CD14-positive monocyte (primary cell): ENCODE measurements at regions not wholly inside any gene's neighbourhood (a gene's known extent, or its start where the extent isn't known, plus 50 kb on each side); places are given as distances from the start of the nearest gene placed in this dataset.
A peak's percentile ranks its signal among the peaks of the same experiment; 100 is the strongest.

Experiments
- DNase-seq, 3 donors: peaks; one replicate each; pipeline ENCODE4 v3.0.0-alpha.2; 2011 to 2022
- H2AFZ ChIP-seq: 2 replicates; pipeline ENCODE4 v1.6.0; 2012; ENCODE audit warnings: mild to moderate bottlenecking, low read depth, low read length, inconsistent platforms; ENCODE audit not compliant: insufficient read depth, poor library complexity, severe bottlenecking
- H3K27ac ChIP-seq, 2 donors: 1 replicate in 1 of 2; 2 replicates in 1 of 2; pipeline ENCODE4 v1.5.1; 2012 to 2013; ENCODE audit warnings: low read length in 2 of 2, control low read depth in 1 of 2, inconsistent platforms in 1 of 2, low read depth in 1 of 2, mild to moderate bottlenecking in 1 of 2
- H3K27me3 ChIP-seq, 2 donors: one replicate each; pipeline versions ENCODE4 v1.6.0 to v1.6.1; 2011 to 2013; ENCODE audit warnings: low read length in 2 of 2; ENCODE audit not compliant: control insufficient read depth in 2 of 2, insufficient read depth in 2 of 2
- H3K36me3 ChIP-seq, 2 donors: replicated peaks in 1 of 2; 1 replicate in 1 of 2; 2 replicates in 1 of 2; pipeline versions ENCODE4 v1.5.1 to v1.6.1; 2012 to 2013; ENCODE audit warnings: low read length in 2 of 2, control low read depth in 1 of 2, inconsistent platforms in 1 of 2, mild to moderate bottlenecking in 1 of 2; ENCODE audit not compliant: insufficient read depth in 2 of 2, control insufficient read depth in 1 of 2
- H3K4me1 ChIP-seq, 2 donors: 1 replicate in 1 of 2; 2 replicates in 1 of 2; pipeline versions ENCODE4 v1.5.1 to v1.6.1; 2012 to 2013; ENCODE audit warnings: low read length in 2 of 2, control low read depth in 1 of 2, inconsistent platforms in 1 of 2, mild to moderate bottlenecking in 1 of 2, moderate library complexity in 1 of 2; ENCODE audit not compliant: insufficient read depth in 2 of 2, control insufficient read depth in 1 of 2
- H3K4me2 ChIP-seq: replicated peaks from 2 replicates; pipeline ENCODE3; 2012; ENCODE audit warnings: low read length, moderate library complexity, mild to moderate bottlenecking; ENCODE audit not compliant: poor library complexity, severe bottlenecking; ENCODE audit errors: extremely low read depth
- H3K4me3 ChIP-seq, 3 experiments: fragments of 200-600 bp in 1 of 3; sonication (generic) in 1 of 3; replicated peaks in 1 of 3; 1 replicate in 2 of 3; 2 replicates in 1 of 3; pipeline ENCODE4 v1.5.1; 2011 to 2013; ENCODE audit warnings: low read length in 3 of 3, mild to moderate bottlenecking in 3 of 3, control low read depth in 2 of 3, low read depth in 2 of 3, inconsistent platforms in 1 of 3, moderate library complexity in 1 of 3
- H3K79me2 ChIP-seq: 2 replicates; pipeline ENCODE4 v1.6.0; 2012; ENCODE audit warnings: mild to moderate bottlenecking, control low read depth, inconsistent platforms, low read length, moderate library complexity; ENCODE audit not compliant: insufficient read depth
- H3K9ac ChIP-seq: 2 replicates; pipeline ENCODE4 v1.6.0; 2017; ENCODE audit warnings: low read length, mild to moderate bottlenecking; ENCODE audit not compliant: insufficient read depth, poor library complexity, severe bottlenecking
- H3K9me3 ChIP-seq, 2 donors: replicated peaks in 1 of 2; 1 replicate in 1 of 2; 2 replicates in 1 of 2; pipeline versions ENCODE4 v1.5.1 to v1.6.1; 2012 to 2013; ENCODE audit warnings: low read length in 2 of 2, control low read depth in 1 of 2; ENCODE audit not compliant: control insufficient read depth in 1 of 2, insufficient read depth in 1 of 2
- H4K20me1 ChIP-seq: 2 replicates; pipeline ENCODE4 v1.6.0; 2012; ENCODE audit warnings: mild to moderate bottlenecking, low read length, control low read depth, moderate library complexity; ENCODE audit not compliant: insufficient read depth
- H3K27ac Mint-ChIP-seq, 7 donors: one replicate each; pipeline ENCODE4 v1.8.0; 2020; ENCODE audit warnings: mild to moderate bottlenecking in 7 of 7, mixed read lengths in 7 of 7, moderate library complexity in 6 of 7, inconsistent platforms in 2 of 7
- H3K27me3 Mint-ChIP-seq, 3 donors: one replicate each; pipeline ENCODE4 v1.8.0; 2021 to 2022; ENCODE audit warnings: low read depth in 3 of 3, mild to moderate bottlenecking in 3 of 3, mixed read lengths in 3 of 3, moderate library complexity in 3 of 3, inconsistent platforms in 1 of 3
- H3K36me3 Mint-ChIP-seq, 2 donors: one replicate each; pipeline ENCODE4 v1.8.0; 2020; ENCODE audit warnings: mixed read lengths in 2 of 2, inconsistent platforms in 1 of 2, mild to moderate bottlenecking in 1 of 2
- H3K4me1 Mint-ChIP-seq: one replicate; pipeline ENCODE4 v1.8.0; 2020; ENCODE audit warnings: mild to moderate bottlenecking, mixed read lengths
- H3K4me3 Mint-ChIP-seq, 2 donors: one replicate each; pipeline ENCODE4 v1.8.0; 2020; ENCODE audit warnings: mild to moderate bottlenecking in 2 of 2, mixed read lengths in 2 of 2, moderate library complexity in 1 of 2
- H3K9me3 Mint-ChIP-seq, 7 donors: one replicate each; pipeline ENCODE4 v1.8.0; 2020 to 2022; ENCODE audit warnings: mixed read lengths in 7 of 7, mild to moderate bottlenecking in 6 of 7, moderate library complexity in 6 of 7, inconsistent platforms in 2 of 7
- WGBS: methylation state at CpG from one replicate; pipeline ENCODE4 v1.1.5; 2013; ENCODE audit warnings: missing lambda C conversion rate; ENCODE audit not compliant: insufficient coverage; 5-methylcytosine and 5-hydroxymethylcytosine counted together
- intact Hi-C, 2 donors: fragments of 100-400 bp; cut with micrococcal nuclease; formaldehyde crosslinking; loops; one replicate each; pipeline versions ENCODE4 v1.15.0 to v1.15.1; 2023
- TF ChIP-seq, protein P1 (sequence below): fragments of 200-600 bp; IDR thresholded peaks from one replicate; pipeline ENCODE4 v1.8.0; 2022; ENCODE audit warnings: antibody characterized with exemption, mild to moderate bottlenecking

GRCh38 chr7:18290223-18290622, 205.3 kb upstream of the HDAC9 start:
- Mint-ChIP-seq H3K4me1 (peaks cover 62% of the 10 kb centered on the region), H3K36me3 (peaks cover 0 to 11% of the 10 kb centered on the region in 2 donors), H3K9me3 (no peaks in the 10 kb centered on the region), H3K27me3 (peaks cover 0 to 1% (median 0%) of the 10 kb centered on the region in 3 donors), H3K4me3 (peak overlapping the region; percentile 77 to 86), H3K27ac (peak overlapping the region; percentile 76 to 91 (median 87))
- Histone ChIP-seq H3K9me3 (no peaks in the 10 kb centered on the region), H3K27me3 (no peaks in the 10 kb centered on the region), H3K4me3 (peak overlapping the region; percentile 53 to 98 (median 82)), H4K20me1 (no peaks in the 10 kb centered on the region), H3K36me3 (no peaks in the 10 kb centered on the region), H3K79me2 (peaks cover 50% of the 10 kb centered on the region), H3K4me1 (peaks cover 66 to 69% of the 10 kb centered on the region in 2 donors), H3K4me2 (peak overlapping the region; percentile 80), H2AFZ (peak overlapping the region; percentile 47), H3K9ac (peak overlapping the region; percentile 58), H3K27ac (peak overlapping the region in 1 of 2 donors; percentile 82)
- TF ChIP-seq, protein P1, sequence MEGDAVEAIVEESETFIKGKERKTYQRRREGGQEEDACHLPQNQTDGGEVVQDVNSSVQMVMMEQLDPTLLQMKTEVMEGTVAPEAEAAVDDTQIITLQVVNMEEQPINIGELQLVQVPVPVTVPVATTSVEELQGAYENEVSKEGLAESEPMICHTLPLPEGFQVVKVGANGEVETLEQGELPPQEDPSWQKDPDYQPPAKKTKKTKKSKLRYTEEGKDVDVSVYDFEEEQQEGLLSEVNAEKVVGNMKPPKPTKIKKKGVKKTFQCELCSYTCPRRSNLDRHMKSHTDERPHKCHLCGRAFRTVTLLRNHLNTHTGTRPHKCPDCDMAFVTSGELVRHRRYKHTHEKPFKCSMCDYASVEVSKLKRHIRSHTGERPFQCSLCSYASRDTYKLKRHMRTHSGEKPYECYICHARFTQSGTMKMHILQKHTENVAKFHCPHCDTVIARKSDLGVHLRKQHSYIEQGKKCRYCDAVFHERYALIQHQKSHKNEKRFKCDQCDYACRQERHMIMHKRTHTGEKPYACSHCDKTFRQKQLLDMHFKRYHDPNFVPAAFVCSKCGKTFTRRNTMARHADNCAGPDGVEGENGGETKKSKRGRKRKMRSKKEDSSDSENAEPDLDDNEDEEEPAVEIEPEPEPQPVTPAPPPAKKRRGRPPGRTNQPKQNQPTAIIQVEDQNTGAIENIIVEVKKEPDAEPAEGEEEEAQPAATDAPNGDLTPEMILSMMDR: no peak
- intact Hi-C loops: loop anchor here in 1 of 2 donors (5.0 to 10.0 kb wide), 2 partner anchors 55 to 63 kb away; no protein-coding TSS in a partner anchor
- WGBS: no CpG with 5 or more reads among the region's 5 CpGs
- peak in 2 of 3 donors; percentile 42 to 46 for DNase-seq

GRCh38 chr7:18290865-18291264, 204.7 kb upstream of the HDAC9 start:
- peak overlapping the region; percentile 76 to 91 (median 87) for H3K27ac Mint-ChIP-seq

More at GRCh38 chr7:18290865-18291264, 204.7 kb upstream of the HDAC9 start:
- peak in 2 of 3 donors; percentile 48 to 49 for DNase-seq
- H3K9me3 ChIP-seq: no peaks in the 10 kb centered on the region
- intact Hi-C loops: loop anchor here in 1 of 2 donors (5.0 to 10.0 kb wide), 2 partner anchors 54 to 64 kb away; no protein-coding TSS in a partner anchor
- peak overlapping the region; percentile 47 for H2AFZ ChIP-seq
- H3K36me3 ChIP-seq: no peaks in the 10 kb centered on the region
- H3K4me3 ChIP-seq: peak overlapping the region; percentile 53 to 98 (median 82)
- peaks cover 4% of the 10 kb centered on the region for H4K20me1 ChIP-seq
- Mint-ChIP-seq H3K27me3 (peaks cover 0 to 1% (median 0%) of the 10 kb centered on the region in 3 donors), H3K36me3 (peaks cover 0 to 11% of the 10 kb centered on the region in 2 donors), H3K4me1 (peaks cover 67% of the 10 kb centered on the region), H3K9me3 (no peaks in the 10 kb centered on the region), H3K4me3 (peak overlapping the region; percentile 77 to 86)
- peaks cover 57% of the 10 kb centered on the region for H3K79me2 ChIP-seq
- peaks cover 71 to 75% of the 10 kb centered on the region in 2 donors for H3K4me1 ChIP-seq
- peak overlapping the region; percentile 80 for H3K4me2 ChIP-seq
- peak overlapping the region; percentile 58 for H3K9ac ChIP-seq
- peak overlapping the region; percentile 6 to 82 for H3K27ac ChIP-seq
- WGBS: no CpG with 5 or more reads among the region's 1 CpG
- TF ChIP-seq, protein P1: no peak
- H3K27me3 ChIP-seq: no peaks in the 10 kb centered on the region
